ENCODE measurements at regions not wholly inside any gene's neighbourhood (a gene's known extent, or its start where the extent isn't known, plus 50 kb on each side); places are given as distances from the start of the nearest gene placed in this dataset.

GRCh38 chr4:81650606-81651242 is 179.0 kb upstream of the RASGEF1B start:
- no peaks in the 10 kb centered on the region for H3K9me3 ChIP-seq (ENCODE audit: control insufficient read depth, insufficient read depth, low read length)
- ATAC-seq (peak in 1 of 3 donors; percentile 21), DNase-seq (no peak)
- TF ChIP-seq, protein P1, sequence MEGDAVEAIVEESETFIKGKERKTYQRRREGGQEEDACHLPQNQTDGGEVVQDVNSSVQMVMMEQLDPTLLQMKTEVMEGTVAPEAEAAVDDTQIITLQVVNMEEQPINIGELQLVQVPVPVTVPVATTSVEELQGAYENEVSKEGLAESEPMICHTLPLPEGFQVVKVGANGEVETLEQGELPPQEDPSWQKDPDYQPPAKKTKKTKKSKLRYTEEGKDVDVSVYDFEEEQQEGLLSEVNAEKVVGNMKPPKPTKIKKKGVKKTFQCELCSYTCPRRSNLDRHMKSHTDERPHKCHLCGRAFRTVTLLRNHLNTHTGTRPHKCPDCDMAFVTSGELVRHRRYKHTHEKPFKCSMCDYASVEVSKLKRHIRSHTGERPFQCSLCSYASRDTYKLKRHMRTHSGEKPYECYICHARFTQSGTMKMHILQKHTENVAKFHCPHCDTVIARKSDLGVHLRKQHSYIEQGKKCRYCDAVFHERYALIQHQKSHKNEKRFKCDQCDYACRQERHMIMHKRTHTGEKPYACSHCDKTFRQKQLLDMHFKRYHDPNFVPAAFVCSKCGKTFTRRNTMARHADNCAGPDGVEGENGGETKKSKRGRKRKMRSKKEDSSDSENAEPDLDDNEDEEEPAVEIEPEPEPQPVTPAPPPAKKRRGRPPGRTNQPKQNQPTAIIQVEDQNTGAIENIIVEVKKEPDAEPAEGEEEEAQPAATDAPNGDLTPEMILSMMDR (IDR thresholded peaks at IDR 0.05), result no peak
- no peaks in the 10 kb centered on the region for H3K27me3 ChIP-seq (ENCODE audit: control insufficient read depth, insufficient read depth, low read length)
- peaks cover 10% of the 10 kb centered on the region for H3K4me1 ChIP-seq (ENCODE audit: control insufficient read depth, insufficient read depth, low read length)
- Mint-ChIP-seq H3K9me3 (no peaks in the 10 kb centered on the region), H3K4me3 (peak overlapping the region; percentile 33), H3K27ac (no peak overlapping the region), H3K27me3 (ENCODE audit: low read depth in 2 of 2) (peaks cover 22 to 33% of the 10 kb centered on the region in 2 donors), H3K4me1 (peaks cover 32 to 33% of the 10 kb centered on the region in 2 donors), H3K36me3 (no peaks in the 10 kb centered on the region)
- WGBS (ENCODE audit: insufficient coverage), result 32% methylated on average over 3 of the region's 3 CpGs
- H3K4me3 ChIP-seq (ENCODE audit: low read length), result no peak overlapping the region
- H3K27ac ChIP-seq (ENCODE audit: low read length), result no peak overlapping the region
- H3K36me3 ChIP-seq (ENCODE audit: control insufficient read depth, insufficient read depth, low read length), result no peaks in the 10 kb centered on the region
- intact Hi-C loops (cut with micrococcal nuclease), result no loop called here

DNA sequence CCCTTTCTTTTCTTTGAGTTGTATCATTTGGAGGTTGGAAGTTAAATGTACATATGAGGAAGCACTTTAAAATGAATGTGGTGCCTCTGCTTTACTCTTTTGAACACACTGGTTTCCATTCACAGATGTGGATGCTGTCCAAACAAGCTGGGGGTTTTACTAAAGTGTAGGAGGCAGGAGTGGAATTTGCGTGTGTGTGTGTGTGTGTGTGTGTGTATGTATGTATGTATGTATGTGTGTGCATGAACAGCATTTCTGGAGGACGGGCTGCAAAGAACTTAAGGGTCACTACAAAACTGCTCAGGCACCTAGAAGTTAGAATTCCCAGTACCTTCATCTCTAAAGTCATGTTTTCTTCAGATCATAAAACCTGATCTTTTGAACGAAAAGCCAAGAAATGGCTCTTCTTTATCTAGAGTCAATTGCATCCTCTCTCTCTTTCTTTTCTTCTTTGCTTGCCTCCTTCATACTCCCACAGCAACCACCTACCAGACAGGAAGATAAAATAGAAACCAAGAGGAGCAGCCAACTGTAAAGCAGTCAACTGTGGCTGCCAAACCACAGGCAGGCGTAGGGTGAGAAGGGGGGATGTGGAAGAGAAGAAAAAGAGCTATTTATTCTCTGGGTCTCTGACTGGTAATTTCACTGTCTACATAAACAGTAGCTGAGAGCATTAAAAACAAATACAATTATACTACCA is 177.0 kb upstream of the RASGEF1B start:
- H3K4me3 ChIP-seq (ENCODE audit: low read length), result no peak overlapping the region
- WGBS (ENCODE audit: insufficient coverage), result 6% methylated on average over 4 of the region's 4 CpGs

DNA sequence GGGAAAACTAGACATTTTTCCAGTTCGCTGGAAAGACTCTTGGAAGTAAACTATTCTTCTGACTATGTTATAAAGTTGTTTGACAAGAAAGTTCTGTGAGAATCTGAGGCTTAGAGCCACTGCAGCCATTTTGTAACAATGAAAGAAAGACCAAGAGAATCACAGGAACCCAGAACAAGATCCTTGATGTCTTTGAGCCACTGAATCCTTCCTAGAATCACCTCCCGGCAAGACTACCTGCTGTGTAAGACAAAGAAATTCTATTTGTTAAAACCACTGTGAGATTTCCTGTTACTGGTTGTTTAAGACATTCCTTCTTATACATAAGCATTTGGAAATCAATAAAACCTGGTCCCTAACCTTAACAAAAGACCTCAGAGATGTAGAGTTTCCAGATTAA is 175.7 kb upstream of the RASGEF1B start:
- H3K27ac Mint-ChIP-seq, result no peak overlapping the region
- peaks cover 32 to 33% of the 10 kb centered on the region in 2 donors for H3K4me1 Mint-ChIP-seq
- Histone ChIP-seq H3K27me3 (ENCODE audit: control insufficient read depth, insufficient read depth, low read length) (no peaks in the 10 kb centered on the region), H3K27ac (ENCODE audit: low read length) (no peak overlapping the region), H3K9me3 (ENCODE audit: control insufficient read depth, insufficient read depth, low read length) (no peaks in the 10 kb centered on the region), H3K36me3 (ENCODE audit: control insufficient read depth, insufficient read depth, low read length) (no peaks in the 10 kb centered on the region), H3K4me1 (ENCODE audit: control insufficient read depth, insufficient read depth, low read length) (peaks cover 10% of the 10 kb centered on the region), H3K4me3 (ENCODE audit: low read length) (no peak overlapping the region)
- no peaks in the 10 kb centered on the region for H3K9me3 Mint-ChIP-seq
- no peaks in the 10 kb centered on the region for H3K36me3 Mint-ChIP-seq
- ATAC-seq (no peak), DNase-seq (no peak)
- WGBS (ENCODE audit: insufficient coverage), result 76% methylated on average over 2 of the region's 2 CpGs
- TF ChIP-seq, protein P1 (IDR thresholded peaks at IDR 0.05), result no peak
- no peak overlapping the region for H3K4me3 Mint-ChIP-seq
- intact Hi-C loops (cut with micrococcal nuclease), result loop anchor here (5.0 kb wide), 1 partner anchor 175 kb away; the partner anchor contains the start of gene RASGEF1B
- peaks cover 19 to 26% of the 10 kb centered on the region in 2 donors for H3K27me3 Mint-ChIP-seq (ENCODE audit: low read depth in 2 of 2)

More for the DNA sequence above, 177.0 kb upstream of the RASGEF1B start:
- no peaks in the 10 kb centered on the region for H3K9me3 ChIP-seq (ENCODE audit: control insufficient read depth, insufficient read depth, low read length)
- intact Hi-C loops (cut with micrococcal nuclease), result loop anchor here (5.0 kb wide), 1 partner anchor 176 kb away; the partner anchor contains the start of gene RASGEF1B
- peaks cover 10% of the 10 kb centered on the region for H3K4me1 ChIP-seq (ENCODE audit: control insufficient read depth, insufficient read depth, low read length)
- Mint-ChIP-seq H3K27ac (peak overlapping the region in 1 of 2 donors; percentile 42), H3K4me3 (peak overlapping the region; percentile 65), H3K9me3 (no peaks in the 10 kb centered on the region), H3K36me3 (no peaks in the 10 kb centered on the region), H3K27me3 (ENCODE audit: low read depth in 2 of 2) (peaks cover 27 to 37% of the 10 kb centered on the region in 2 donors), H3K4me1 (peaks cover 32 to 33% of the 10 kb centered on the region in 2 donors)
- H3K27ac ChIP-seq (ENCODE audit: low read length), result no peak overlapping the region
- peak; percentile 81 to 96 (median 91) for ATAC-seq
- H3K36me3 ChIP-seq (ENCODE audit: control insufficient read depth, insufficient read depth, low read length), result no peaks in the 10 kb centered on the region
- peak in 1 of 2 donors; percentile 66 for DNase-seq
- H3K27me3 ChIP-seq (ENCODE audit: control insufficient read depth, insufficient read depth, low read length), result no peaks in the 10 kb centered on the region
- TF ChIP-seq, protein P1 (IDR thresholded peaks at IDR 0.05), result no peak

Data from natural killer cell (primary cell).